PC-9 (cell line): ENCODE measurements at regions not wholly inside any gene's neighbourhood (a gene's known extent, or its start where the extent isn't known, plus 50 kb on each side); places are given as distances from the start of the nearest gene placed in this dataset.

Experiments used
- EZH2 ChIP-seq: fragments of 200-600 bp; sonication (generic); IDR thresholded peaks from 2 replicates; pipeline ENCODE4 v1.8.0; 2017; ENCODE audit warnings: antibody characterized with exemption, low read depth
- TF ChIP-seq, protein P1 (sequence below): fragments of 200-600 bp; sonication (generic); conservative IDR thresholded peaks from 2 replicates; pipeline ENCODE4 v1.6.1; 2017; ENCODE audit warnings: mixed run types, antibody characterized with exemption, mild to moderate bottlenecking, moderate library complexity

DNA sequence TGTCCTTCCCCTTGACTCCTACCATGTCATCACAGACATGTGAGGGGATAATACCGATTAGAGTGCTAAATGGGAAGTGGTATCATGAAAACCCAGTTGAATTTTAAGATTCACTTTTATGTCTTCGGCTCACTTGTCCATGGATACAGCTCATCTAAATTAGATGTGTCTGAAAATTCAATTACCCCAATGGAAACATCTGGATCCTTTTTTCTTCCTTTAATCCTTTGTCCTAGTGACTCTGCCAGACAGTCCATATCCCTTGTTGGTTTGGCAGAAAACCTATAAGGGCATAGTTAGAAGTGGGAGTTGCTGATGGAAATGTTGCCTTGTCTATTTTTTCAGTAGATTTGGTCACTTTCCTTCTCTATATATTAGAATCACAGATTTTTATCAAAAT is 271.9 kb downstream of the MTERF1 start:
- TF ChIP-seq, protein P1, sequence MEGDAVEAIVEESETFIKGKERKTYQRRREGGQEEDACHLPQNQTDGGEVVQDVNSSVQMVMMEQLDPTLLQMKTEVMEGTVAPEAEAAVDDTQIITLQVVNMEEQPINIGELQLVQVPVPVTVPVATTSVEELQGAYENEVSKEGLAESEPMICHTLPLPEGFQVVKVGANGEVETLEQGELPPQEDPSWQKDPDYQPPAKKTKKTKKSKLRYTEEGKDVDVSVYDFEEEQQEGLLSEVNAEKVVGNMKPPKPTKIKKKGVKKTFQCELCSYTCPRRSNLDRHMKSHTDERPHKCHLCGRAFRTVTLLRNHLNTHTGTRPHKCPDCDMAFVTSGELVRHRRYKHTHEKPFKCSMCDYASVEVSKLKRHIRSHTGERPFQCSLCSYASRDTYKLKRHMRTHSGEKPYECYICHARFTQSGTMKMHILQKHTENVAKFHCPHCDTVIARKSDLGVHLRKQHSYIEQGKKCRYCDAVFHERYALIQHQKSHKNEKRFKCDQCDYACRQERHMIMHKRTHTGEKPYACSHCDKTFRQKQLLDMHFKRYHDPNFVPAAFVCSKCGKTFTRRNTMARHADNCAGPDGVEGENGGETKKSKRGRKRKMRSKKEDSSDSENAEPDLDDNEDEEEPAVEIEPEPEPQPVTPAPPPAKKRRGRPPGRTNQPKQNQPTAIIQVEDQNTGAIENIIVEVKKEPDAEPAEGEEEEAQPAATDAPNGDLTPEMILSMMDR = no peak
- no peak for TF ChIP-seq EZH2
